Lower leg skin (tissue), 3 donors: ENCODE measurements at regions not wholly inside any gene's neighbourhood (a gene's known extent, or its start where the extent isn't known, plus 50 kb on each side); places are given as distances from the start of the nearest gene placed in this dataset.

Experiments used
- POLR2A ChIP-seq, 2 donors: fragments of 450-650 bp; IDR thresholded peaks; one replicate each; pipeline ENCODE4 v1.6.1; 2016 to 2017; ENCODE audit warnings: antibody characterized with exemption in 2 of 2, mild to moderate bottlenecking in 1 of 2, moderate library complexity in 1 of 2
- TF ChIP-seq, protein P1 (sequence below), 3 donors: fragments of 450-650 bp; IDR thresholded peaks; one replicate each; pipeline ENCODE4 v1.5.1; 2016; ENCODE audit warnings: antibody characterized with exemption in 3 of 3, mild to moderate bottlenecking in 3 of 3, moderate library complexity in 2 of 3

GRCh38 chr3:72594615-72595215 lies 253.5 kb downstream of the SHQ1 start:
- TF ChIP-seq, protein P1, sequence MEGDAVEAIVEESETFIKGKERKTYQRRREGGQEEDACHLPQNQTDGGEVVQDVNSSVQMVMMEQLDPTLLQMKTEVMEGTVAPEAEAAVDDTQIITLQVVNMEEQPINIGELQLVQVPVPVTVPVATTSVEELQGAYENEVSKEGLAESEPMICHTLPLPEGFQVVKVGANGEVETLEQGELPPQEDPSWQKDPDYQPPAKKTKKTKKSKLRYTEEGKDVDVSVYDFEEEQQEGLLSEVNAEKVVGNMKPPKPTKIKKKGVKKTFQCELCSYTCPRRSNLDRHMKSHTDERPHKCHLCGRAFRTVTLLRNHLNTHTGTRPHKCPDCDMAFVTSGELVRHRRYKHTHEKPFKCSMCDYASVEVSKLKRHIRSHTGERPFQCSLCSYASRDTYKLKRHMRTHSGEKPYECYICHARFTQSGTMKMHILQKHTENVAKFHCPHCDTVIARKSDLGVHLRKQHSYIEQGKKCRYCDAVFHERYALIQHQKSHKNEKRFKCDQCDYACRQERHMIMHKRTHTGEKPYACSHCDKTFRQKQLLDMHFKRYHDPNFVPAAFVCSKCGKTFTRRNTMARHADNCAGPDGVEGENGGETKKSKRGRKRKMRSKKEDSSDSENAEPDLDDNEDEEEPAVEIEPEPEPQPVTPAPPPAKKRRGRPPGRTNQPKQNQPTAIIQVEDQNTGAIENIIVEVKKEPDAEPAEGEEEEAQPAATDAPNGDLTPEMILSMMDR (IDR thresholded peaks at IDR 0.05) = no peak
- TF ChIP-seq POLR2A (IDR thresholded peaks at IDR 0.05) = no peak
